Left forelimb (tissue), 1 donor: ENCODE measurements at regions not wholly inside any gene's neighbourhood (a gene's known extent, or its start where the extent isn't known, plus 50 kb on each side); places are given as distances from the start of the nearest gene placed in this dataset.

ENCODE experiments used
- DNase-seq: peaks from one replicate; pipeline ENCODE4 v3.0.0-alpha.2; 2018; ENCODE audit warnings: low spot score

- DNase-seq = no peak
These were observed 254.5 kb upstream of the RPS6KA3 start for GRCh38 chrX:20521222-20521621.

DNA sequence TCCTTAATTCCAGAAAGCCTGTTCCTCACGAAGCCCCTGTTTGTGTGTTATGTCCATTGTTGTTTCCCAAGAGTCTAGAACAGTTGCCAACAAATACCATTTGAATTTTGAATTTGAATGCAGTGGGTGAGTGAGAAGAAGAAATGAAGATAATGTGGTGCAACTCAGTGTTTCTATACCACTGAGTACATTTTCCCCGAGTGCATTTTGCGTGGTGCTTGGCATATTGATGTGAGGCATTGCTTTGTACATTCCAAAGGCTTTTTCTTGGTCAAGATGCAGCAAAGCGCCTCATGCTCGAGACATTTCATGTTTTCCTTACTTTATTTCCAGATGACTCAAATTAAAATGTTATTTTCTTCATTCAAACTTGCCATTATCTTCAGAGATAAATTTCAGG is 253.1 kb upstream of the RPS6KA3 start:
- DNase-seq = no peak

DNA sequence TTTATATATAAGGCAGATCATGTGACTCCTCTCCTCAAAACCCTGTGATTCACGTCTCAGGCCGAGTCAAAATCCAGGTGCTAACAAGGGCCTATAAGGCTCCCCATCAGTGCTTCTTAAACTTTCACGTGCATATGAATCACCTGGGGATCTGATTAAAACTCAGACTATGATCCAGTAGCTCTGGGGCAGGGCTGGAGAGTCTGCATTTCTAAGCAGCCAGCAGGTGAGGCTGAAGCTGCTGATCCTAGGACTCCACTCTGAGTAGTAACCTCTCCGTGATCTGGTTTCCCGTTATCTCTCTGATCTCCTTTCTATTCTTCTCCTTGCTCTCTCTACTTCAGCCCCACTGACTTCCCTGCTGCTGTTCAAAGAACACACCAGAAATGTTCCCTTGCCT is 252.4 kb upstream of the RPS6KA3 start:
- DNase-seq = no peak

GRCh38 chrX:20517565-20517964 is 250.9 kb upstream of the RPS6KA3 start:
- DNase-seq = no peak

- no peak for DNase-seq
These were observed 249.2 kb upstream of the RPS6KA3 start for GRCh38 chrX:20515841-20516461.

DNA sequence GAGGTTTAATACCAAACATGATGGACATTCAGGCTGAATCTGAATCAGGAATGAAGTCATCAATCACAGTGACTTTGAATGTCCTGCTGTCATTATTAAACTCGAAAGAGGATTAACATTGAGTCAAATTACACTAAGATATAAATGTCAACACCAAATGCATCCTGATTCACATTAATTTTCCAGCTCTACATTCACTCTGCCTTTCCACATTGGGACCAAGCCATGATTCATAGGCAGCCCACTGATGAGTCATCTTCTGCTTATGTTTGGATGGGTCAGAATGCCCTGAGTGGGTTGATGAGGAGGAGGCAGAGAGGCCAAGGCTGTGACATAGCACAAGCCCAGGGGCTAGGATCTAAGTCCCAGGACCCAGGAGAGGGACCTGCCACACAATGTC is 247.6 kb upstream of the RPS6KA3 start:
- no peak for DNase-seq

GRCh38 chrX:20513185-20513584 is 246.5 kb upstream of the RPS6KA3 start:
- no peak for DNase-seq

- DNase-seq = no peak
These were observed 245.1 kb upstream of the RPS6KA3 start for GRCh38 chrX:20511792-20512191.

DNA sequence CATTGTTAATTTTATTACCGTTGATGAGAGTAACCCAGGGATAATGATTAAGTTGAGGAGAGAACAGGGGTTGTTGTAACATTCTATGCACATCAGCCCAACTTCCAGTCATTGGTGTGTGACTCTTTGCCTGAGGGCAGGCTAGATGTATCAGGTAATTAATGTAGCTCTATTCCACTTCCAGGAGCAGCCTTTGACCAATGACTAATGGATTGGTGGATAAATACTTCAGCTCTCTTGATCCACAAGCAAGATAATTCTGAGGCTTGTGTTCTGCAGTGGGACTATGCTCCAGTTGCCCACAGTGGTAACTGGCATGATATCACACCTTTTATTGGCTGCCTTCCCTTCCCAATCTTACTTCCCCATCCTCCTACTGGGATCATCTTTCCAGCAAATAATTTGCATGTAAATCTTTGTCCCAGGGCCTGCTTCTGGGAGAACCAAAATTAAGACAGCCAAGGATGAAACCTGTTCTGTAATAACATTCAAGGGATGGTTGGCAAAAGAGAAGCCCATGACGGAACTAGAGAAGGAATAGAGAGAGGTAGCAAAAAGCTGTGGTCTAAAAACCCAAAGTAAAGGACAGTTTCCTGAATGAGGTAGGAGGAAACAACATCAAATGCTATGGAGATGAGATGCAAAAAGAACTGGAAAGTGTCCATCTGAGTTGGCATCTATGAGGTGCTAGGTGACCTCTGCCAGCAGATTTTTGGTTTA is 241.4 kb upstream of the RPS6KA3 start:
- no peak for DNase-seq

DNA sequence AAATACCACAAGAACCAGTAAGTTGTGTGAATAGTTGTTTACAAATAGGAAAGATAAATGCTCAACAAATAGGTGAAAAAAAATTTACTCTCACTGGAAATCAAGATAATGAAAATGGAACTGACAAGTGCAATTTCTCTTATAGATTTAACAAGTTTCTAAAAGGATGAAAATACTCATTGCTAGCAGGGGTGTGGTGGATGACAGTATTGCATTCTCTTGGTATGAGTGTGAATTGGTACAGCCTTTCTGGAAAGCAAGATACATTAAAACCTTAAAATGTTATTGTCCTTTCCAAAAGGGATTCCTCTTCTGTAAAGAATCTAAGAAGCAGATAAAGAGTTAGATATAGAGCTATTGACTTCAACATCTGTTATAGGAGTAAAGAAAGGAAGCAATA is 240.0 kb upstream of the RPS6KA3 start:
- no peak for DNase-seq

DNA sequence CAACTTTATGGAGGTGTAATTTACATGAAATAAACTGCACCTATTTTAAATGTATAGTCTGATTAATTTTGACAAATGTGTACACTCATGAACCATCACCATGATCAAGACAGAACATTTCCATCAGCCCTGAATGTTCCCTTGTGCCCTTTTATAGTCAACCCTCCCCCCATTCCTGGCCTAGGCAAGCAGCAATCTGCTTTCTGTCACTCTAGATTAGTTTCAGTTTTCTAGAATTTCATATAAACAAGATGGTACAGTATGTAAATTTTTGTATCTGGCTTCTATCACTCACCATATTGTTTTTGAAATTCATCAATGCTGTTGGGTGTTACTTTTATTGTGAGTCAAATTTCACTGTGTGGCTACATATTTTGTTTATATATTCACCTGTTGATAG is 234.2 kb upstream of the RPS6KA3 start:
- no peak for DNase-seq

GRCh38 chrX:20500171-20500865 is 233.6 kb upstream of the RPS6KA3 start:
- no peak for DNase-seq

DNA sequence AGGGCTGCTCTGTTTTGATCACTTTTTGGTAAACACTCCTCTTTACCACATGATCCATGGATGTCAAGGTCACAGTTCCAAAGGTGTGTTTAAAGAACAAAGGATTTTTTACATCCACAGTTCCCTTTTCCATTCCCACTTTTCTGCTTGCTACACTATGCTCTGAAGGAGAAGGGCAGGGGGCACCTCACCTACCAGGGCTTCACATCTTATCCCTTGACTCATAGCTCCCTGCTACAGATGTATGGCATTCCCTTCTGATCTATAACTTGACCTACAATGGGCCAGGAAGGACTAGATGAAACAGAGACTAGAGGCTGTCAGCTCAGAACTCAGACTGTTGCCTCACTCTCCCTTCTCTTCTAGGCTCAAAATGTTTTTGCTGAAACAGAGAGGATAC is 233.1 kb upstream of the RPS6KA3 start:
- no peak for DNase-seq

GRCh38 chrX:20498851-20499635 is 232.3 kb upstream of the RPS6KA3 start:
- DNase-seq = no peak

GRCh38 chrX:20495575-20495974 is 228.9 kb upstream of the RPS6KA3 start:
- no peak for DNase-seq

- DNase-seq = no peak
These were observed 221.8 kb upstream of the RPS6KA3 start for GRCh38 chrX:20488473-20488872.

- no peak for DNase-seq
These were observed 220.5 kb upstream of the RPS6KA3 start for GRCh38 chrX:20487227-20487626.

GRCh38 chrX:20481632-20482031 is 214.9 kb upstream of the RPS6KA3 start:
- no peak for DNase-seq

- DNase-seq = no peak
These were observed 213.2 kb upstream of the RPS6KA3 start for GRCh38 chrX:20479896-20480295.

- no peak for DNase-seq
These were observed 212.3 kb upstream of the RPS6KA3 start for GRCh38 chrX:20479048-20479447.

DNA sequence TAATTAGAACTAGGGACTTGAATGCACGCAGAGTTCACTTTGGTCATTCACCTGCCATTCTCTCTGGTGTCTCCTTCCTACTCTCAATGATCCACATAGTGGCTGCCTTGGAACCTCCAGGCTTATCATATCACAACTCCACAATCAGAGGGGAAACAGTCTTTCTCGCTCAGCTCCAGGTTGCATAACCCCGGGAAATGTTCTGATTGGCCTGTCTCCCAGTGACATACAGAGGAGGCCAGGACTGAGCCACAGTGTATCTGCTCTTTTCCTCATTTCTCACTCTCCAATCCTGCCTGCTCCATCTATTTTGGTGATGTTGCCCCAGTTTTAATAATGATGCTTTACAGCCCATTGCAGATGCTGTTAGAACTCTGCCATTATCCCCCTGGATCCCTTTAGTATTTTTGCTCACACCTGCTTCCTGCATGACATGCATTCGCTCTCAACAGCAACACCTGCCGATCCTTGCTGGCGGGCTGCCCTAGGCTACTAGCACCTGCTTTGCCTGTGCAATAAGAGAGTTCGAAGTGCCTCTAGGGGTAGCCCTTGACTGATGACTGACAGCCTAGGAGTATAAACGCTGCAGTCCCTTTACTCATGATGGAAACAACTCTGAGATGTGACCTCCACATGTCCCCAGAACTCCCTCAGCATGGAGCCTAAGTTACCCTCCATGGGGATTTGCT is 211.3 kb upstream of the RPS6KA3 start:
- no peak for DNase-seq

GRCh38 chrX:20477219-20477618 is 210.5 kb upstream of the RPS6KA3 start:
- DNase-seq = no peak
